ENCODE measurements at regions not wholly inside any gene's neighbourhood (a gene's known extent, or its start where the extent isn't known, plus 50 kb on each side); places are given as distances from the start of the nearest gene placed in this dataset.

- DNase-seq = no peak
Observed at GRCh38 chr5:61981886-61982285, 324.1 kb upstream of the KIF2A start.

- DNase-seq = no peak
Observed at GRCh38 chr5:61991430-61991829, 314.6 kb upstream of the KIF2A start.

GRCh38 chr5:61991866-61992265, 314.1 kb upstream of the KIF2A start:
- DNase-seq = no peak

- DNase-seq = no peak
Observed at GRCh38 chr5:61993295-61993927, 312.6 kb upstream of the KIF2A start.

GRCh38 chr5:61994171-61994570, 311.8 kb upstream of the KIF2A start:
- DNase-seq = no peak

GRCh38 chr5:61995486-61995885, 310.5 kb upstream of the KIF2A start:
- no peak for DNase-seq

- DNase-seq = no peak
Observed at GRCh38 chr5:61999371-61999770, 306.6 kb upstream of the KIF2A start.

GRCh38 chr5:62000646-62001045, 305.4 kb upstream of the KIF2A start:
- no peak for DNase-seq

GRCh38 chr5:62001640-62002039, 304.4 kb upstream of the KIF2A start:
- DNase-seq = no peak

- no peak for DNase-seq
Observed at GRCh38 chr5:62002436-62002835, 303.6 kb upstream of the KIF2A start.

- DNase-seq = no peak
Observed at GRCh38 chr5:62005551-62005950, 300.5 kb upstream of the KIF2A start.

GRCh38 chr5:62007457-62007856, 298.5 kb upstream of the KIF2A start:
- DNase-seq = no peak

GRCh38 chr5:62011089-62011664, 294.8 kb upstream of the KIF2A start:
- DNase-seq = peak; percentile 75

- DNase-seq = no peak
Observed at GRCh38 chr5:62017092-62017491, 288.9 kb upstream of the KIF2A start.

- no peak for DNase-seq
Observed at GRCh38 chr5:62029303-62029702, 276.7 kb upstream of the KIF2A start.

- DNase-seq = no peak
Observed at GRCh38 chr5:62030326-62030725, 275.7 kb upstream of the KIF2A start.

- no peak for DNase-seq
Observed at GRCh38 chr5:62038024-62038423, 268.0 kb upstream of the KIF2A start.

GRCh38 chr5:62041156-62041756, 264.8 kb upstream of the KIF2A start:
- DNase-seq = no peak

GRCh38 chr5:62042007-62042406, 264.0 kb upstream of the KIF2A start:
- no peak for DNase-seq

GRCh38 chr5:62043289-62044280, 262.4 kb upstream of the KIF2A start:
- peak; percentile 41 for DNase-seq

GRCh38 chr5:62044989-62045388, 261.0 kb upstream of the KIF2A start:
- no peak for DNase-seq

GRCh38 chr5:62046191-62046590, 259.8 kb upstream of the KIF2A start:
- DNase-seq = no peak

- no peak for DNase-seq
Observed at GRCh38 chr5:62051747-62052146, 254.3 kb upstream of the KIF2A start.

All from NCI-H82 (cell line).